ENCODE measurements at regions not wholly inside any gene's neighbourhood (a gene's known extent, or its start where the extent isn't known, plus 50 kb on each side); places are given as distances from the start of the nearest gene placed in this dataset.
A peak's percentile ranks its signal among the peaks of the same experiment; 100 is the strongest.

- Mint-ChIP-seq H3K9me3 (peaks cover 0 to 10% of the 10 kb centered on the region in 2 donors), H3K27ac (no peak overlapping the region), H3K27me3 (peaks cover 21% of the 10 kb centered on the region), H3K4me3 (no peak overlapping the region), H3K4me1 (no peaks in the 10 kb centered on the region)
- ATAC-seq (no peak), DNase-seq (no peak)
Observed at GRCh38 chr3:102660653-102661052, 225.8 kb downstream of the ZPLD1 start.

GRCh38 chr3:102661707-102662497 is 227.1 kb downstream of the ZPLD1 start:
- ATAC-seq: no peak
- H3K9me3 Mint-ChIP-seq: peaks cover 0 to 10% of the 10 kb centered on the region in 2 donors

DNA sequence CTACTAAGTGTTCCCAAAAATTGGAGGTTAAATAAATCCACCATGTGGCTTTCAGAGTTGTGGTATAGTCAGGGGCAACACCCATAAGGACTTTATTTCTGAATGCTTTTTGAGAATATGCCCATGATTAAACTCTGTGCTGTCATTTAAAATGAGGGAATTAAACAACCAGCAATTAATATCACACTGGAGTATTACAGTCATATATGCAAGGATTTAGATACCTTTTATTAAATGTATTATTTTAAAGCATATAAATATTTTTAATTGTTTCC is 227.6 kb downstream of the ZPLD1 start:
- H3K4me3 Mint-ChIP-seq: no peak overlapping the region
- DNase-seq (no peak), ATAC-seq (no peak)
- no peaks in the 10 kb centered on the region for H3K4me1 Mint-ChIP-seq
- no peak overlapping the region for H3K27ac Mint-ChIP-seq
- H3K27me3 Mint-ChIP-seq: peaks cover 30% of the 10 kb centered on the region
- peaks cover 0 to 10% of the 10 kb centered on the region in 2 donors for H3K9me3 Mint-ChIP-seq

More at GRCh38 chr3:102661707-102662497, 227.1 kb downstream of the ZPLD1 start:
- DNase-seq: no peak
- Mint-ChIP-seq H3K4me1 (no peaks in the 10 kb centered on the region), H3K27ac (no peak overlapping the region), H3K4me3 (no peak overlapping the region), H3K27me3 (peaks cover 24% of the 10 kb centered on the region)

DNA sequence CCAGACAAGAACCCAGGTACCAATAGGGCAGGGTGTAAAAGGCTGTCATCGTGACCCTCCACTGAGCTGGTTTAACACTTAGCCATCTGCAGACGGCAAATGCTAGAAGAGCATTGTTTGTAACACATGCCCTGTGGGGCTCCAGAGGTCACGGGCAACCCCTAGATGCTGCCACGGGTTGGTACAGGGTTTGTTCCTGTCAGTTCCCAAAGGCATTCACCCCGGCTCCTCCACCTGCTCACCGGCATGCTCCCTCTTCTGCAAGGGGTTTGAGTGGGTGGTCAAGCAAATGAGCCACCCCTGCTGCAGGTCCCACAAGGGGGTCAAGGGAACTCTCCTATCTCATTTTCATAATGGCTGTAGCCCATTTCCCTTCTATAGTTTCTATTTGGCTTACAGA is 229.3 kb downstream of the ZPLD1 start:
- Mint-ChIP-seq H3K4me1 (no peaks in the 10 kb centered on the region), H3K9me3 (no peaks in the 10 kb centered on the region), H3K27ac (peak overlapping the region in 1 of 2 donors; percentile 47), H3K4me3 (no peak overlapping the region), H3K27me3 (peaks cover 46% of the 10 kb centered on the region)
- ATAC-seq (peak; percentile 15), DNase-seq (no peak)

DNA sequence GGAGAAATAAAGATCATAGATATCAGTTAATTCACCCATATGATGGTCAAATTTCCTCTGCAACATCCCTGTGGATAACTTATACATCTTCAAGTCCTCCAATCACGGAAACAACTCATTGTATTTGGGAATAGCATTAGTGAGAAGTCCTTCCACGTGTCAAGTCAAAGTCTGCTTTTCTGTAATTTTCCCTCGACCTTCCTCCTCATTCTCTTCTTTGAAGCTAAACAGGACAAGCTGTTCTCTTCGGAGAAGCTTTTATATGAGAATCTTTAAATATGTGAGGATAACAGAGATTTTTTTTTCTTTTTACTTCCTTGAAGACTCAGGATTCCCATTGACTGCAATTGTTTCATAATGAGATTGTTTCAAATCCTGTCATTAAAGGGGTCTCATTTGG is 230.4 kb downstream of the ZPLD1 start:
- Mint-ChIP-seq H3K9me3 (no peaks in the 10 kb centered on the region), H3K27me3 (peaks cover 46% of the 10 kb centered on the region), H3K4me3 (no peak overlapping the region), H3K4me1 (no peaks in the 10 kb centered on the region), H3K27ac (no peak overlapping the region)
- ATAC-seq (no peak), DNase-seq (no peak)

- H3K9me3 Mint-ChIP-seq: no peaks in the 10 kb centered on the region
- ATAC-seq (no peak), DNase-seq (no peak)
- peaks cover 46% of the 10 kb centered on the region for H3K27me3 Mint-ChIP-seq
- no peak overlapping the region for H3K27ac Mint-ChIP-seq
- no peak overlapping the region for H3K4me3 Mint-ChIP-seq
- no peaks in the 10 kb centered on the region for H3K4me1 Mint-ChIP-seq
Observed at GRCh38 chr3:102668247-102668646, 233.4 kb downstream of the ZPLD1 start.

GRCh38 chr3:102670986-102671385 is 236.2 kb downstream of the ZPLD1 start:
- Mint-ChIP-seq H3K4me1 (no peaks in the 10 kb centered on the region), H3K4me3 (no peak overlapping the region)

DNA sequence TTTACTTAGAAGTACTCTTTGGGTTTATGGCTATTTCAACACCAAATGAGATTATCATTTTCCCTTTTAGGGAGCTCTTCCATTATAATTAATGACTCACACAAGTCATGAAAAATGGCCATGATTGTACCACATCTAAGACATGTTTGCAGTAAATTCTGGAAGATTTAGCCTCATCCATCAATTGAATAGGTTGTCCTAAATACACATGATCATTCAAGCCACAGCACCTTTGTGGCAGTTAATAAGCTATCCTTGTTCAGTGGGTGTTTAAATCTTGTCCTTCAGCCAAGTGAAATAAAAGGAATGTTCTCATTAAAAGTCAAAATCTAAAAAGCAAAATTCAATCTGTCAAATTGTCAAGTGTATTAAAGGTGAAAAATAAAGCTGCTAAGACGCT is 237.5 kb downstream of the ZPLD1 start:
- no peak overlapping the region for H3K4me3 Mint-ChIP-seq
- ATAC-seq: no peak
- H3K9me3 Mint-ChIP-seq: no peaks in the 10 kb centered on the region

More at GRCh38 chr3:102670986-102671385, 236.2 kb downstream of the ZPLD1 start:
- Mint-ChIP-seq H3K27ac (no peak overlapping the region), H3K27me3 (peaks cover 32% of the 10 kb centered on the region), H3K9me3 (no peaks in the 10 kb centered on the region)
- ATAC-seq (no peak), DNase-seq (no peak)

GRCh38 chr3:102673271-102674115 is 238.7 kb downstream of the ZPLD1 start:
- peak; percentile 61 for ATAC-seq
- peak; percentile 51 to 53 for DNase-seq
- no peaks in the 10 kb centered on the region for H3K9me3 Mint-ChIP-seq
- H3K4me1 Mint-ChIP-seq: no peaks in the 10 kb centered on the region
- H3K4me3 Mint-ChIP-seq: no peak overlapping the region
- H3K27ac Mint-ChIP-seq: no peak overlapping the region
- peaks cover 14% of the 10 kb centered on the region for H3K27me3 Mint-ChIP-seq

More for the DNA sequence above, 237.5 kb downstream of the ZPLD1 start:
- H3K4me1 Mint-ChIP-seq: no peaks in the 10 kb centered on the region
- H3K27ac Mint-ChIP-seq: no peak overlapping the region
- H3K27me3 Mint-ChIP-seq: peaks cover 25% of the 10 kb centered on the region
- DNase-seq: no peak

DNA sequence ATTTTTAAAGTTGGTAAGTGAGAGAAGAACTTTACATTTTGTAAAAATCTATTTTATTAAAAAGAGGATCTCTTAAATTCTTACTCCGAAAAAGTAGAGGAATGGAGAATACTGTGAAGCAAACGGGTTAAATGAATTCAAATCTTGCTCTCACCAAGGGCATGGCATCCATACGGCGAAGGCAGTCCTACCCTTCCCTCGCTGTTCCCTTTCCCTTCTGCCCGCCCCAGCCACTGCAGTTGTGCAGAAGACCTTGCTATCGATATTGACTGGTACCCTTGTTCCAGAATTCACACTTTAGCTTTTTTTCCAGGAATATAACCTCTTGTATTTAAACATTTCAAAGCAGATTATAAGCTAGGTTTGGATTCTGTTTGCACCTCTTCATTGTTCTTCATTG is 239.5 kb downstream of the ZPLD1 start:
- no peak for DNase-seq
- no peak overlapping the region for H3K27ac Mint-ChIP-seq
- peaks cover 7% of the 10 kb centered on the region for H3K27me3 Mint-ChIP-seq
- no peak overlapping the region for H3K4me3 Mint-ChIP-seq
- H3K9me3 Mint-ChIP-seq: no peaks in the 10 kb centered on the region
- H3K4me1 Mint-ChIP-seq: no peaks in the 10 kb centered on the region
- no peak for ATAC-seq

- Mint-ChIP-seq H3K27ac (no peak overlapping the region), H3K4me1 (no peaks in the 10 kb centered on the region), H3K27me3 (peaks cover 14% of the 10 kb centered on the region), H3K4me3 (no peak overlapping the region), H3K9me3 (no peaks in the 10 kb centered on the region)
- DNase-seq (no peak), ATAC-seq (no peak)
Observed at GRCh38 chr3:102676424-102676823, 241.6 kb downstream of the ZPLD1 start.

GRCh38 chr3:102682741-102683140 is 247.9 kb downstream of the ZPLD1 start:
- ATAC-seq: no peak
- no peak overlapping the region for H3K27ac Mint-ChIP-seq
- peaks cover 20% of the 10 kb centered on the region for H3K27me3 Mint-ChIP-seq
- H3K4me1 Mint-ChIP-seq: no peaks in the 10 kb centered on the region
- DNase-seq: no peak
- H3K4me3 Mint-ChIP-seq: no peak overlapping the region
- no peaks in the 10 kb centered on the region for H3K9me3 Mint-ChIP-seq

- no peaks in the 10 kb centered on the region for H3K4me1 Mint-ChIP-seq
- ATAC-seq (no peak), DNase-seq (no peak)
- H3K27me3 Mint-ChIP-seq: peaks cover 15% of the 10 kb centered on the region
- no peak overlapping the region for H3K27ac Mint-ChIP-seq
- H3K9me3 Mint-ChIP-seq: no peaks in the 10 kb centered on the region
- no peak overlapping the region for H3K4me3 Mint-ChIP-seq
Observed at GRCh38 chr3:102686792-102687191, 252.0 kb downstream of the ZPLD1 start.

DNA sequence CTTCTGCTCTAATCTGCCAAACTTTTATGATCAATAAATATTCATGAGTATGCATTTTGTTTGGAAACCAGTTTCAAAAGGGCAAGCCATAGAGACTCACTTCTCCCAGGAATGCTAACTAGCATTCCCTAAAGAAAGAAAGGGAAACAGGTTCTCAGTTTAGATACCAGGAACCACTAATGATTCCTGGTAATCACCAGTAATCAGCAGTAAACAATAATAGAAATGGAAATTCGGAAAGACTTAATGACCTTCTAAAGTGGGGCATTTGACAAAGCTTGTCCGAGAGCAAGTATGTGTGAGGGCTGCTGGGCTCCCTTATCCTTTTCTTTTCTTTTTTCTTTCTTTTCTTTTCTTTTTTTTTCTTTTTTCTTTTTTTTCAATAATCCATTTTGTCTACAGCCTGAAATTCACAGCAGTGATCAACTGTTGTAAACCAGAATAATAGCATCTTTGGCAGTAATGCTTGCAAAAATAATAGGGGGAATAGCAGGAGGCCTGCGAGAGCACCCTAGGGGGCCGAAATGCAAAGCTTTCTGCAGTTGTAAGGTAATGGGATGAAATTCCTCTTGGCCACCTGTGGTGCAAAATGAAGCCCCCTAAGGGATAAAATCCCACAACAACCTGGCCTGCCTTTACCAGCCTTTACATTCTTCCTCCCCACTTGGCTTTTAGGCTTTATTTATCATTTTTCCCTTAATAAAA is 253.2 kb downstream of the ZPLD1 start:
- H3K4me1 Mint-ChIP-seq: no peaks in the 10 kb centered on the region
- H3K9me3 Mint-ChIP-seq: no peaks in the 10 kb centered on the region
- no peak overlapping the region for H3K27ac Mint-ChIP-seq
- peaks cover 15% of the 10 kb centered on the region for H3K27me3 Mint-ChIP-seq
- ATAC-seq: no peak
- DNase-seq: no peak
- H3K4me3 Mint-ChIP-seq: no peak overlapping the region

DNA sequence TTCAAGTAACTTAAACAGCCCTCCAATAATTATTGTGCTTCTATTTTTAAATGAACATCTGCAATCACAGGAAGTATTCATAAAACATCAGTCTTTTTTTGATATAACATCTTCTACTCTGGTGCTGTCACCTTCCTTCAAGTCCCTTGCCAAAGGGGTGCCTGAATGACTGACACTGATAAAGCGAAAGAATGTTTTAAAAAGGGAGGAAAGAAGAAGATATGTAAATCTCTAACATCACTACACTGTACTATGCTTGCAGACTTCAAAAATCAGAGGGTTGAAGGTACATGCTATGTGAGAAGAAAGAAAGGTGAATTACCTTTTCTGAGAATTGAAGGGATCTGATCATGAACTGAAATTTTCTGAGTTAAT is 253.7 kb downstream of the ZPLD1 start:
- peaks cover 15% of the 10 kb centered on the region for H3K27me3 Mint-ChIP-seq
- H3K9me3 Mint-ChIP-seq: no peaks in the 10 kb centered on the region
- ATAC-seq (no peak), DNase-seq (no peak)
- no peak overlapping the region for H3K27ac Mint-ChIP-seq
- H3K4me1 Mint-ChIP-seq: no peaks in the 10 kb centered on the region
- H3K4me3 Mint-ChIP-seq: no peak overlapping the region

- DNase-seq (no peak), ATAC-seq (no peak)
- no peak overlapping the region for H3K4me3 Mint-ChIP-seq
- peaks cover 8% of the 10 kb centered on the region for H3K27me3 Mint-ChIP-seq
- H3K9me3 Mint-ChIP-seq: no peaks in the 10 kb centered on the region
- H3K4me1 Mint-ChIP-seq: no peaks in the 10 kb centered on the region
- no peak overlapping the region for H3K27ac Mint-ChIP-seq
Observed at GRCh38 chr3:102691507-102691906, 256.7 kb downstream of the ZPLD1 start.
